ENCODE measurements at regions not wholly inside any gene's neighbourhood (a gene's known extent, or its start where the extent isn't known, plus 50 kb on each side); places are given as distances from the start of the nearest gene placed in this dataset.

- TF ChIP-seq CTCF (optimal IDR thresholded peaks at IDR 0.05 in 1 of 3, IDR thresholded peaks at IDR 0.05 in 1 of 3, conservative IDR thresholded peaks at IDR 0.05 in 1 of 3; ENCODE audit: extremely low read depth in 1 of 3, insufficient read depth in 2 of 3, low read length in 3 of 3) (no peak), EZH2 (IDR thresholded peaks at IDR 0.05; ENCODE audit: low read length) (no peak)
Measured at GRCh38 chr18:78924301-78924700, 55.3 kb upstream of the SALL3 start.

All from keratinocyte (primary cell).